ENCODE measurements at regions not wholly inside any gene's neighbourhood (a gene's known extent, or its start where the extent isn't known, plus 50 kb on each side); places are given as distances from the start of the nearest gene placed in this dataset.
"Not testable (repeated sequence)": the region's sequence is repeated elsewhere in the genome, so short reads cannot be mapped to it uniquely, and the experiment has no call there.

DNA sequence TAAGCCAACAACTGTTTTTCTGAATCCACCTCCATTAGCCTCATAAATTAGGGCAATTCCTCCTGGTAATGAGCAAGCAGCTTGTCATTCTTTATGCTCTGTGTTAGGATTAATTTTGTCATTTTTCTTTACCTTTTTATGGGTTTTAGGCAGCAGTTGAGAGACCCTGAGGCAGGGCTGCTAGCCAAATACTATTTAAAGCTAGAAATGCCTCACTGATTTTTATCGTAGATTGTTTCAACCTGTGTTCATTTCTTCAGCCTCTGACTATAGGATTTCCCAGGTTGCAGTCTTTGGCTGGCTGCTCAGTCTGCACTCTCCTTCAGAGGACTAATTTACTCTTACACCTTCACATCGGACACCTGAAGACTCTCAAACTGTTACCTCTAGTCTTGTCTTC is 61.9 kb upstream of the RABGAP1L start:
- Histone ChIP-seq H3K9me3 (ENCODE audit: control insufficient read depth in 4 of 4, low read length in 3 of 4) (no peaks in the 10 kb centered on the region), H3K9ac (ENCODE audit: low read depth in 1 of 2, low read length in 2 of 2) (no peak overlapping the region), H3K36me3 (ENCODE audit: control insufficient read depth in 4 of 4, insufficient read depth in 3 of 4, low read depth in 1 of 4, low read length in 3 of 4) (no peaks in the 10 kb centered on the region), H3K4me3 (ENCODE audit: low read depth in 1 of 3, low read length in 3 of 3) (no peak overlapping the region), H3K4me1 (ENCODE audit: control insufficient read depth in 4 of 4, insufficient read depth in 4 of 4, low read length in 3 of 4) (no peaks in the 10 kb centered on the region), H3K27me3 (ENCODE audit: control insufficient read depth in 4 of 4, insufficient read depth in 4 of 4, low read length in 3 of 4) (no peaks in the 10 kb centered on the region), H3K27ac (ENCODE audit: low read depth in 1 of 2, low read length in 2 of 2) (no peak overlapping the region)
- DNase-seq (ENCODE audit: low spot score) = no peak
- TF ChIP-seq RAD21 (IDR thresholded peaks at IDR 0.05) = no peak
- TF ChIP-seq ZBTB33 (IDR thresholded peaks at IDR 0.05) = no peak
- no peak for TF ChIP-seq HNF4A (conservative IDR thresholded peaks at IDR 0.05)
- 86% methylated on average over 2 of the region's 2 CpGs for WGBS

- not testable (repeated sequence) for H3K9ac ChIP-seq (ENCODE audit: low read depth in 1 of 2, low read length in 2 of 2); H3K27ac ChIP-seq (ENCODE audit: low read depth in 1 of 2, low read length in 2 of 2); DNase-seq (ENCODE audit: low spot score); H3K4me1 ChIP-seq (ENCODE audit: control insufficient read depth in 4 of 4, insufficient read depth in 4 of 4, low read length in 3 of 4); H3K9me3 ChIP-seq (ENCODE audit: control insufficient read depth in 4 of 4, low read length in 3 of 4); H3K27me3 ChIP-seq (ENCODE audit: control insufficient read depth in 4 of 4, insufficient read depth in 4 of 4, low read length in 3 of 4); H3K36me3 ChIP-seq (ENCODE audit: control insufficient read depth in 4 of 4, insufficient read depth in 3 of 4, low read depth in 1 of 4, low read length in 3 of 4); H3K4me3 ChIP-seq (ENCODE audit: low read depth in 1 of 3, low read length in 3 of 3)
- 70% methylated on average over 5 of the region's 5 CpGs for WGBS
- TF ChIP-seq RAD21 (IDR thresholded peaks at IDR 0.05) (peak; percentile 47 to 55), CTCF (IDR thresholded peaks at IDR 0.05; ENCODE audit: low read depth, low read length, missing input control) (peak; percentile 7)
Observed at GRCh38 chr1:174093789-174094188, 65.5 kb upstream of the RABGAP1L start.

DNA sequence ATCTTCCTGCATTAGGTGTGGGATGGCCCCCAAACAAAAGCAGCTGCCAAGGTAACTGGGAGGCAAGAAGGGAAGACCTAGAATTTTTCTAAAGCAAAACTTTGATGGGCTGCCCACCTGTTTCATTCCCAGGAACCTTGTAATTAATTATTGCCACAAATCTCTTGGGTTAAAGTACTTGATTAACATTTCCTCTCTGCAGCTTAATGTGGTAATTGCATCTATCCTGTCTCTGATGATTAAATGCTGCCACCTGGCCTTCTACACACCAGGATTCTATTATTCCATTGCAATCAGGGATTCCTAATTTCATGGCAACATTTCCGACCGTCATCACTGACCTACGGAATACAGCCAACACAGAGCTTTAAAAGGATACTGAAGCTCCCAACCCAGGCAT is 68.3 kb upstream of the RC3H1 start:
- Histone ChIP-seq H3K4me1 (ENCODE audit: control insufficient read depth in 4 of 4, insufficient read depth in 4 of 4, low read length in 3 of 4) (no peaks in the 10 kb centered on the region), H3K27ac (ENCODE audit: low read depth in 1 of 2, low read length in 2 of 2) (no peak overlapping the region), H3K9me3 (ENCODE audit: control insufficient read depth in 4 of 4, low read length in 3 of 4) (no peaks in the 10 kb centered on the region), H3K9ac (ENCODE audit: low read depth in 1 of 2, low read length in 2 of 2) (no peak overlapping the region), H3K4me3 (ENCODE audit: low read depth in 1 of 3, low read length in 3 of 3) (no peak overlapping the region), H3K36me3 (ENCODE audit: control insufficient read depth in 4 of 4, insufficient read depth in 3 of 4, low read depth in 1 of 4, low read length in 3 of 4) (no peaks in the 10 kb centered on the region), H3K27me3 (ENCODE audit: control insufficient read depth in 4 of 4, insufficient read depth in 4 of 4, low read length in 3 of 4) (no peaks in the 10 kb centered on the region)
- DNase-seq (ENCODE audit: low spot score) = no peak
- 97% methylated on average over 3 of the region's 3 CpGs for WGBS
- TF ChIP-seq ZBTB33 (IDR thresholded peaks at IDR 0.05) = no peak
- TF ChIP-seq, protein P1, sequence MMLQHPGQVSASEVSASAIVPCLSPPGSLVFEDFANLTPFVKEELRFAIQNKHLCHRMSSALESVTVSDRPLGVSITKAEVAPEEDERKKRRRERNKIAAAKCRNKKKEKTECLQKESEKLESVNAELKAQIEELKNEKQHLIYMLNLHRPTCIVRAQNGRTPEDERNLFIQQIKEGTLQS (IDR thresholded peaks at IDR 0.05) = no peak

GRCh38 chr1:174080819-174081218 is 58.7 kb upstream of the RC3H1 start:
- H3K9me3 ChIP-seq (ENCODE audit: control insufficient read depth in 4 of 4, low read length in 3 of 4) = no peaks in the 10 kb centered on the region
- H3K4me3 ChIP-seq (ENCODE audit: low read depth in 1 of 3, low read length in 3 of 3) = no peak overlapping the region
- H3K27me3 ChIP-seq (ENCODE audit: control insufficient read depth in 4 of 4, insufficient read depth in 4 of 4, low read length in 3 of 4) = no peaks in the 10 kb centered on the region
- H3K36me3 ChIP-seq (ENCODE audit: control insufficient read depth in 4 of 4, insufficient read depth in 3 of 4, low read depth in 1 of 4, low read length in 3 of 4) = no peaks in the 10 kb centered on the region
- no peak overlapping the region for H3K9ac ChIP-seq (ENCODE audit: low read depth in 1 of 2, low read length in 2 of 2)
- 68% methylated on average over 1 of the region's 1 CpG for WGBS
- DNase-seq (ENCODE audit: low spot score) = no peak
- no peak for TF ChIP-seq MAX (IDR thresholded peaks at IDR 0.05)
- H3K27ac ChIP-seq (ENCODE audit: low read depth in 1 of 2, low read length in 2 of 2) = no peak overlapping the region
- H3K4me1 ChIP-seq (ENCODE audit: control insufficient read depth in 4 of 4, insufficient read depth in 4 of 4, low read length in 3 of 4) = no peaks in the 10 kb centered on the region
